A549 (cell line): ENCODE measurements at regions not wholly inside any gene's neighbourhood (a gene's known extent, or its start where the extent isn't known, plus 50 kb on each side); places are given as distances from the start of the nearest gene placed in this dataset.

Experiments
- CTCF ChIP-seq: fragments of >200 bp; sonication (Bioruptor Twin); formaldehyde crosslinking; IDR thresholded peaks from 3 replicates; pipeline ENCODE4 v1.5.1; 2016
- TF ChIP-seq, protein P1 (sequence below): fragments of 250-450 bp; sonication (Bioruptor Pico); IDR thresholded peaks from 2 replicates; pipeline ENCODE4 v1.5.0; 2020; ENCODE audit warnings: low read depth, mild to moderate bottlenecking, moderate library complexity

GRCh38 chr10:35720366-35720765, 78.3 kb upstream of the FZD8 start:
- TF ChIP-seq CTCF, result no peak
- TF ChIP-seq, protein P1, sequence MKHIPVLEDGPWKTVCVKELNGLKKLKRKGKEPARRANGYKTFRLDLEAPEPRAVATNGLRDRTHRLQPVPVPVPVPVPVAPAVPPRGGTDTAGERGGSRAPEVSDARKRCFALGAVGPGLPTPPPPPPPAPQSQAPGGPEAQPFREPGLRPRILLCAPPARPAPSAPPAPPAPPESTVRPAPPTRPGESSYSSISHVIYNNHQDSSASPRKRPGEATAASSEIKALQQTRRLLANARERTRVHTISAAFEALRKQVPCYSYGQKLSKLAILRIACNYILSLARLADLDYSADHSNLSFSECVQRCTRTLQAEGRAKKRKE, result no peak
